B cell (primary cell): ENCODE measurements at regions not wholly inside any gene's neighbourhood (a gene's known extent, or its start where the extent isn't known, plus 50 kb on each side); places are given as distances from the start of the nearest gene placed in this dataset.

Experiments
- CTCF ChIP-seq: fragments of 200-600 bp; IDR thresholded peaks from one replicate; pipeline ENCODE4 v1.8.0; 2022; ENCODE audit warnings: antibody characterized with exemption, mild to moderate bottlenecking
- EZH2 ChIP-seq: IDR thresholded peaks from 2 replicates; pipeline ENCODE4 v1.6.1; 2012; ENCODE audit warnings: borderline replicate concordance, low read depth, mild to moderate bottlenecking, moderate library complexity, low read length; ENCODE audit not compliant: insufficient read depth, poor library complexity, severe bottlenecking

- TF ChIP-seq CTCF (no peak), EZH2 (no peak)
These were observed 199.8 kb downstream of the RPL10L start for GRCh38 chr14:46451800-46452199.
